Left colon (tissue), 2 donors: ENCODE measurements at regions not wholly inside any gene's neighbourhood (a gene's known extent, or its start where the extent isn't known, plus 50 kb on each side); places are given as distances from the start of the nearest gene placed in this dataset.
"Not testable (repeated sequence)": the region's sequence is repeated elsewhere in the genome, so short reads cannot be mapped to it uniquely, and the experiment has no call there.

Source experiments
- ATAC-seq: fragments of 200-7000 bp; cut with Tn5 transposase; one replicate; pipeline ENCODE4 v1.9.1; 2020; ENCODE audit warnings: mild to moderate bottlenecking, moderate library complexity
- DNase-seq, 2 donors: peaks; one replicate each; pipeline ENCODE4 v3.0.0-alpha.2; 2020
- intact Hi-C, 2 donors: fragments of 100-400 bp; cut with DNase I in 1 of 2; cut with micrococcal nuclease in 1 of 2; formaldehyde crosslinking; loops; one replicate each; pipeline versions ENCODE4 v1.11.2 to v1.14.0; 2022; cut with DNase I, micrococcal nuclease
- donor health status: DM: no; HTN: no; CAD: no.
- donor health status: DM: yes; HTN: yes; CAD: no.

GRCh38 chr4:111269439-111269838 is 646.6 kb upstream of the PITX2 start:
- intact Hi-C loops: no loop called here
- ATAC-seq (peak; percentile 48), DNase-seq (no peak)

GRCh38 chr4:111274060-111274459 is 651.2 kb upstream of the PITX2 start:
- ATAC-seq (no peak), DNase-seq (no peak)
- intact Hi-C loops: no loop called here

- intact Hi-C loops: no loop called here
Measured at GRCh38 chr4:111274486-111274885, 651.6 kb upstream of the PITX2 start.

GRCh38 chr4:111281219-111281618 is 658.3 kb upstream of the PITX2 start:
- intact Hi-C loops: no loop called here
- ATAC-seq (no peak), DNase-seq (no peak)

More at GRCh38 chr4:111274486-111274885, 651.6 kb upstream of the PITX2 start:
- no peak for ATAC-seq
- DNase-seq: no peak

GRCh38 chr4:111282035-111282434 is 659.2 kb upstream of the PITX2 start:
- DNase-seq: no peak
- no peak for ATAC-seq
- intact Hi-C loops: no loop called here

GRCh38 chr4:111283066-111283677 is 660.3 kb upstream of the PITX2 start:
- ATAC-seq: peak; percentile 43
- DNase-seq: peak; percentile 24 to 65
- intact Hi-C loops: no loop called here

- ATAC-seq: no peak
- DNase-seq: no peak
- intact Hi-C loops: no loop called here
Measured at GRCh38 chr4:111296466-111296865, 673.6 kb upstream of the PITX2 start.

GRCh38 chr4:111303806-111304205 is 680.9 kb upstream of the PITX2 start:
- DNase-seq (no peak), ATAC-seq (no peak)
- intact Hi-C loops: no loop called here

GRCh38 chr4:111323496-111323895 is 700.6 kb upstream of the PITX2 start:
- no peak for ATAC-seq
- DNase-seq: no peak
- intact Hi-C loops: no loop called here

- intact Hi-C loops: no loop called here
- ATAC-seq (no peak), DNase-seq (no peak)
Measured at GRCh38 chr4:111323916-111324315, 701.0 kb upstream of the PITX2 start.

GRCh38 chr4:111326450-111326849 is 703.6 kb upstream of the PITX2 start:
- intact Hi-C loops: no loop called here
- no peak for ATAC-seq

GRCh38 chr4:111330786-111331185 is 707.9 kb upstream of the PITX2 start:
- ATAC-seq: no peak
- intact Hi-C loops: no loop called here
- no peak for DNase-seq

More at GRCh38 chr4:111326450-111326849, 703.6 kb upstream of the PITX2 start:
- DNase-seq: no peak

GRCh38 chr4:111334361-111334760 is 711.5 kb upstream of the PITX2 start:
- intact Hi-C loops: no loop called here
- ATAC-seq (no peak), DNase-seq (no peak)

GRCh38 chr4:111337186-111337876 is 714.5 kb upstream of the PITX2 start:
- DNase-seq, ATAC-seq, intact Hi-C loops: not testable (repeated sequence)

GRCh38 chr4:111359602-111360001 is 736.7 kb upstream of the PITX2 start:
- ATAC-seq: no peak
- DNase-seq: no peak
- intact Hi-C loops: no loop called here

GRCh38 chr4:111360906-111361305 is 738.0 kb upstream of the PITX2 start:
- DNase-seq: no peak
- ATAC-seq: no peak
- intact Hi-C loops: no loop called here

GRCh38 chr4:111362941-111363361 is 740.1 kb upstream of the PITX2 start:
- intact Hi-C loops: no loop called here
- ATAC-seq (no peak), DNase-seq (no peak)

GRCh38 chr4:111377880-111378279 is 755.0 kb upstream of the PITX2 start:
- DNase-seq, intact Hi-C loops, ATAC-seq: not testable (repeated sequence)

- no peak for ATAC-seq
- DNase-seq: no peak
- intact Hi-C loops: no loop called here
Measured at GRCh38 chr4:111388561-111388960, 756.7 kb upstream of the FAM241A start.

GRCh38 chr4:111391829-111392228 is 753.4 kb upstream of the FAM241A start:
- intact Hi-C loops: no loop called here
- ATAC-seq (no peak), DNase-seq (no peak)

GRCh38 chr4:111393781-111394180 is 751.5 kb upstream of the FAM241A start:
- ATAC-seq (no peak), DNase-seq (no peak)
- intact Hi-C loops: no loop called here
